ENCODE measurements at regions not wholly inside any gene's neighbourhood (a gene's known extent, or its start where the extent isn't known, plus 50 kb on each side); places are given as distances from the start of the nearest gene placed in this dataset.

DNA sequence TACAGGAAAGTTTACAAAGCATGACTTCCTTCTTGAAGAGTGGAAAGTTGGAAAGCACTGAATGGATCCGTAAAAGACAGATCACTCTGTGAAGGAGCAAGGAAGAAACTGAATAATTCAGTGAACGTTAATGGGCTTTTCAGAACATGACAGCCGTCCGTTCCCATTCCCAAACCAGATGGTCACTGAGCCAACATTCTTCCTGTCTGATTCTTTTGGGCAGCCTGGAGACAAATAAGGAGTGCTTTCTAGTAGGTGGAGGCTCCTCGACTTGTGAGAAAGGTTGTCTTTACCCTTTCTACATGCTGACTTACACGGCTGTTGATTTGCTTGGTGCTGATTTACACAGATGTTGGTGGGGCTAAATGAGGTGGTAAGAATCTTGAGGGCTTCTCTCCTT is 51.0 kb upstream of the PAPPA start:
- TF ChIP-seq CTCF (IDR thresholded peaks at IDR 0.05; ENCODE audit: borderline replicate concordance, insufficient read depth, low read depth, low read length) = no peak
- no peak overlapping the region for H3K4me3 ChIP-seq (ENCODE audit: low read depth, low read length)
